ENCODE measurements at regions not wholly inside any gene's neighbourhood (a gene's known extent, or its start where the extent isn't known, plus 50 kb on each side); places are given as distances from the start of the nearest gene placed in this dataset.

GRCh38 chr4:157804986-157805385, 367.8 kb downstream of the GASK1B start:
- H3K27me3 ChIP-seq (ENCODE audit: insufficient read depth, poor library complexity, severe bottlenecking) = no peaks in the 10 kb centered on the region
- no peak overlapping the region for H3K27ac ChIP-seq (replicated peaks)
- no peak for TF ChIP-seq GABPA (IDR thresholded peaks at IDR 0.05; ENCODE audit: low read depth)
- no peak for TF ChIP-seq POLR2AphosphoS5 (IDR thresholded peaks at IDR 0.05; ENCODE audit: low read depth)
- TF ChIP-seq, protein P1, sequence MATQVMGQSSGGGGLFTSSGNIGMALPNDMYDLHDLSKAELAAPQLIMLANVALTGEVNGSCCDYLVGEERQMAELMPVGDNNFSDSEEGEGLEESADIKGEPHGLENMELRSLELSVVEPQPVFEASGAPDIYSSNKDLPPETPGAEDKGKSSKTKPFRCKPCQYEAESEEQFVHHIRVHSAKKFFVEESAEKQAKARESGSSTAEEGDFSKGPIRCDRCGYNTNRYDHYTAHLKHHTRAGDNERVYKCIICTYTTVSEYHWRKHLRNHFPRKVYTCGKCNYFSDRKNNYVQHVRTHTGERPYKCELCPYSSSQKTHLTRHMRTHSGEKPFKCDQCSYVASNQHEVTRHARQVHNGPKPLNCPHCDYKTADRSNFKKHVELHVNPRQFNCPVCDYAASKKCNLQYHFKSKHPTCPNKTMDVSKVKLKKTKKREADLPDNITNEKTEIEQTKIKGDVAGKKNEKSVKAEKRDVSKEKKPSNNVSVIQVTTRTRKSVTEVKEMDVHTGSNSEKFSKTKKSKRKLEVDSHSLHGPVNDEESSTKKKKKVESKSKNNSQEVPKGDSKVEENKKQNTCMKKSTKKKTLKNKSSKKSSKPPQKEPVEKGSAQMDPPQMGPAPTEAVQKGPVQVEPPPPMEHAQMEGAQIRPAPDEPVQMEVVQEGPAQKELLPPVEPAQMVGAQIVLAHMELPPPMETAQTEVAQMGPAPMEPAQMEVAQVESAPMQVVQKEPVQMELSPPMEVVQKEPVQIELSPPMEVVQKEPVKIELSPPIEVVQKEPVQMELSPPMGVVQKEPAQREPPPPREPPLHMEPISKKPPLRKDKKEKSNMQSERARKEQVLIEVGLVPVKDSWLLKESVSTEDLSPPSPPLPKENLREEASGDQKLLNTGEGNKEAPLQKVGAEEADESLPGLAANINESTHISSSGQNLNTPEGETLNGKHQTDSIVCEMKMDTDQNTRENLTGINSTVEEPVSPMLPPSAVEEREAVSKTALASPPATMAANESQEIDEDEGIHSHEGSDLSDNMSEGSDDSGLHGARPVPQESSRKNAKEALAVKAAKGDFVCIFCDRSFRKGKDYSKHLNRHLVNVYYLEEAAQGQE (IDR thresholded peaks at IDR 0.05; ENCODE audit: insufficient replicate concordance, low read depth) = no peak
- no peak for TF ChIP-seq SPI1 (IDR thresholded peaks at IDR 0.05; ENCODE audit: borderline replicate concordance, low read depth)
- TF ChIP-seq CTCF (IDR thresholded peaks at IDR 0.05; ENCODE audit: insufficient read depth, low read length) = no peak
- no peak overlapping the region for H3K4me3 ChIP-seq (replicated peaks; ENCODE audit: insufficient read depth, low read length)
- no peak for DNase-seq (ENCODE audit: low read depth in 1 of 2, low spot score in 1 of 2)

- TF ChIP-seq POLR2AphosphoS5 (IDR thresholded peaks at IDR 0.05; ENCODE audit: low read depth) (no peak), GABPA (IDR thresholded peaks at IDR 0.05; ENCODE audit: low read depth) (no peak), SPI1 (IDR thresholded peaks at IDR 0.05; ENCODE audit: borderline replicate concordance, low read depth) (no peak), CTCF (IDR thresholded peaks at IDR 0.05; ENCODE audit: insufficient read depth, low read length) (no peak)
- TF ChIP-seq, protein P1 (IDR thresholded peaks at IDR 0.05; ENCODE audit: insufficient replicate concordance, low read depth) = no peak
- no peak overlapping the region for H3K4me3 ChIP-seq (replicated peaks; ENCODE audit: insufficient read depth, low read length)
- no peaks in the 10 kb centered on the region for H3K27me3 ChIP-seq (ENCODE audit: insufficient read depth, poor library complexity, severe bottlenecking)
- DNase-seq (ENCODE audit: low read depth in 1 of 2, low spot score in 1 of 2) = no peak
- no peak overlapping the region for H3K27ac ChIP-seq (replicated peaks)
Observed at GRCh38 chr4:157803845-157804521, 368.8 kb downstream of the GASK1B start.

GRCh38 chr4:157803421-157803820, 369.4 kb downstream of the GASK1B start:
- Histone ChIP-seq H3K27ac (replicated peaks) (no peak overlapping the region), H3K4me3 (replicated peaks; ENCODE audit: insufficient read depth, low read length) (no peak overlapping the region), H3K27me3 (ENCODE audit: insufficient read depth, poor library complexity, severe bottlenecking) (no peaks in the 10 kb centered on the region)
- TF ChIP-seq, protein P1 (IDR thresholded peaks at IDR 0.05; ENCODE audit: insufficient replicate concordance, low read depth) = no peak
- TF ChIP-seq CTCF (IDR thresholded peaks at IDR 0.05; ENCODE audit: insufficient read depth, low read length) (no peak), GABPA (IDR thresholded peaks at IDR 0.05; ENCODE audit: low read depth) (no peak), POLR2AphosphoS5 (IDR thresholded peaks at IDR 0.05; ENCODE audit: low read depth) (no peak), SPI1 (IDR thresholded peaks at IDR 0.05; ENCODE audit: borderline replicate concordance, low read depth) (no peak)
- DNase-seq (ENCODE audit: low read depth in 1 of 2, low spot score in 1 of 2) = no peak

Data from HL-60 (cell line).